ENCODE measurements at regions not wholly inside any gene's neighbourhood (a gene's known extent, or its start where the extent isn't known, plus 50 kb on each side); places are given as distances from the start of the nearest gene placed in this dataset.

- intact Hi-C loops (cut with DNase I; ENCODE audit: low total_unique reads), result no loop called here
- no peak for DNase-seq
- Histone ChIP-seq H3K36me3 (no peaks in the 10 kb centered on the region), H3K27me3 (no peaks in the 10 kb centered on the region), H3K27ac (no peak overlapping the region), H3K9me3 (no peaks in the 10 kb centered on the region), H3K4me3 (no peak overlapping the region), H3K4me1 (no peaks in the 10 kb centered on the region)
- TF ChIP-seq CTCF (IDR thresholded peaks at IDR 0.05), result no peak
These were observed 75.9 kb upstream of the WNT11 start for GRCh38 chr11:76282172-76282571.

GRCh38 chr11:76281558-76281906, 75.2 kb upstream of the WNT11 start:
- H3K27me3 ChIP-seq, result no peaks in the 10 kb centered on the region
- no peak for TF ChIP-seq CTCF (IDR thresholded peaks at IDR 0.05)
- intact Hi-C loops (cut with DNase I; ENCODE audit: low total_unique reads), result no loop called here
- no peaks in the 10 kb centered on the region for H3K36me3 ChIP-seq
- H3K27ac ChIP-seq, result no peak overlapping the region
- no peak overlapping the region for H3K4me3 ChIP-seq
- H3K4me1 ChIP-seq, result no peaks in the 10 kb centered on the region
- H3K9me3 ChIP-seq, result no peaks in the 10 kb centered on the region
- DNase-seq, result no peak

GRCh38 chr11:76280882-76281557, 74.7 kb upstream of the WNT11 start:
- no peak overlapping the region for H3K4me3 ChIP-seq
- no peaks in the 10 kb centered on the region for H3K4me1 ChIP-seq
- TF ChIP-seq CTCF (IDR thresholded peaks at IDR 0.05), result no peak
- no peak for DNase-seq
- intact Hi-C loops (cut with DNase I; ENCODE audit: low total_unique reads), result no loop called here
- H3K27me3 ChIP-seq, result no peaks in the 10 kb centered on the region
- H3K27ac ChIP-seq, result no peak overlapping the region
- H3K36me3 ChIP-seq, result no peaks in the 10 kb centered on the region
- H3K9me3 ChIP-seq, result no peaks in the 10 kb centered on the region

GRCh38 chr11:76280151-76280881, 74.0 kb upstream of the WNT11 start:
- Histone ChIP-seq H3K27me3 (no peaks in the 10 kb centered on the region), H3K27ac (no peak overlapping the region), H3K4me3 (no peak overlapping the region), H3K4me1 (no peaks in the 10 kb centered on the region), H3K36me3 (no peaks in the 10 kb centered on the region), H3K9me3 (no peaks in the 10 kb centered on the region)
- no peak for DNase-seq
- intact Hi-C loops (cut with DNase I; ENCODE audit: low total_unique reads), result no loop called here
- no peak for TF ChIP-seq CTCF (IDR thresholded peaks at IDR 0.05)

- H3K36me3 ChIP-seq, result no peaks in the 10 kb centered on the region
- TF ChIP-seq CTCF (IDR thresholded peaks at IDR 0.05), result no peak
These were observed 73.3 kb upstream of the WNT11 start for GRCh38 chr11:76279646-76280045.

More at GRCh38 chr11:76279646-76280045, 73.3 kb upstream of the WNT11 start:
- DNase-seq, result no peak
- Histone ChIP-seq H3K9me3 (no peaks in the 10 kb centered on the region), H3K4me3 (no peak overlapping the region), H3K27ac (no peak overlapping the region), H3K4me1 (no peaks in the 10 kb centered on the region), H3K27me3 (no peaks in the 10 kb centered on the region)
- intact Hi-C loops (cut with DNase I; ENCODE audit: low total_unique reads), result no loop called here

Measured in tibial artery (tissue), 4 donors.